GM18520 (cell line): ENCODE measurements at regions not wholly inside any gene's neighbourhood (a gene's known extent, or its start where the extent isn't known, plus 50 kb on each side); places are given as distances from the start of the nearest gene placed in this dataset.

Experiments
- ATAC-seq: cut with Tn5 transposase; IDR thresholded peaks from one replicate; pipeline ENCODE4 v1.9.1; 2021; ENCODE audit not compliant: unreplicated experiment

GRCh38 chr2:489084-489483, 188.1 kb downstream of the TMEM18 start:
- ATAC-seq, result no peak

GRCh38 chr2:487186-488079, 189.8 kb downstream of the TMEM18 start:
- no peak for ATAC-seq

DNA sequence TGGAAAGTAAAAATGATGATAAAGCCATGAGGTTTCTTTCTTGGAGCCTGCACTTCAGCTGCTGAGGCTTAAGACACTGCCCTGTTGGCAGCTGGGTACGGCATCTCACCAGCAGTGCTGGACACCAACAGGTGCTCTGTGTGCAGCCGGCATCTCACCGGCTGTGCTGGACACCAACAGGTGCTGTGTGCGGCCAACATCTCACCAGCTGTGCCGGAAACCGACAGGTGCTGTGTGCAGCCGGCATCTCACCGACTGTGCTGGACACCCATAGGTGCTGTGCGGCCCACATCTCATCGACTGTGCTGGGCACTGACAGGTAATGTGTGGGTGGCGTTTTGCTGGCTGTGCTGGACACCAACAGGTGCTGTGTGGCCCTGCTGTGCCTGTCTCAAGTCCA, 190.8 kb downstream of the TMEM18 start:
- no peak for ATAC-seq

DNA sequence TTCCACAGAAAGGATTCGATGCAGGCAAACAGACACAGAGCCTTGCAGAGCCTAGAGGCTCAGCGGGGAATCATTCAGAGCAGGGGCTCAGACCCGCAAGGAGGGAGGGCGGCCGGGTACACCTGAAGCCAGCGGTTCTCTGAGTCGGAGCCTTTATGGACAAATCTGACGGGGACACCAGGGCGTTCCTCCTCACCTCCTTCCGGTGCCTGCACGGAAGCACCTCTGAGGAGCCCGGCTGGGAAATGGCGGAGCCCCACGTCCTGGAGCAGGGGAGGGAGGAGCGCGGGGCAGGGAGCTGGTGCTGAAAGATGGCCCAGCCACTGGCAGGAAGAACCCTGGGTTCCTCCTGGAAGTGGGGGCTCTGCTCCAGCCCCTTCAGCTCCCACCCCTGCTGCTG, 193.5 kb upstream of the ALKAL2 start:
- no peak for ATAC-seq

DNA sequence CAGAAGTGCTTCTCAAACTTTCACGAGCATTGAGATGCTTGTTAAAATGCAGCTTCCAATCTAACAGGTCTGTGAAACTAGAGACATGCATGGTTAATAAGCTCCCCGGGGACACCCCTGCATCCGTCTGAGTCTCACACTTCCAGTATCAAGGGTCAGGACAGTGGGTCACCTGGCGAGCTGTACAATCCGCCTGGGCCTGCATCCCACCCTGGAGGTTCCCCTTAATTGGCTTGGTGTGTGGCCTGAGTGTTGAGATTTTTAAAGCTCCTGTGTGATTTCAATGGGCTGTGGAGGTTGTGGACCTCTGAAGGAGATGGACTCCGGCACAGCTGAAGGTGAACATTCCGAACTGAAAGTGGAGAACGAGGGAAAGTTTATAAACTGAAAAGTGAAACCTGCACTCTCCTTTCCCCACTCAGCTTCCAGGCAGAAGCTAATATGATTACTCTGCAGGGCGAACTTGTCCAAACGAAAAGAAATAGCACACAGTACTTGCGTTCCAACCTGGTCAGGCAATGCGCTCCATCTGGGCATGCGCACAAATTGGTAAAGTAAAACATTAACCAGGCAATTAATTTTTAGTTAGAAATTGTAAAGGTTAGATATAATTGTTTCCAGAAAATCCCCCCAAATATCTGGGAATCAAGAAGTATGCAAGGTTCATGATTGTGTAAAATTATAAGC, 191.7 kb upstream of the ALKAL2 start:
- no peak for ATAC-seq

GRCh38 chr2:479031-479430, 191.1 kb upstream of the ALKAL2 start:
- ATAC-seq, result no peak

DNA sequence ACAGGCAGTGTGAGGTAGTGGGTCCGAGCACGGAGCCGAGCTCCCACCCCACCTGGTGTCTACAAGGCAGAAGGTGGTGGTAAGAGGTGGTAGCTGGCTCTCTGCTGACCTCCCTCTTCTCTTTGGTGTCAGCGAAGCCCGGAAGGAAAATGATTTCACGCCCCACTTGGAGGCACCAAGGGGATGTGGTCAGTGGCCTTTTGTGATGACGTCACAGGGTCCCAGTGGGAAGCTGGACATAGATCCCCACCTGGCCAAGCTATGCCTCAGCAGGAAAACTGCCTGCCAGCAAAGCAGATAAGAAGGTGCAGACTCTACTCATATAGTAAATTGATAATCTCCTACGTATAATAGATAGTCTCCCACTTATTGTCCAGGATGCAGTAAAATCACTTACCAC, 183.7 kb upstream of the ALKAL2 start:
- no peak for ATAC-seq

- no peak for ATAC-seq
Measured at GRCh38 chr2:469514-469913, 181.6 kb upstream of the ALKAL2 start.

GRCh38 chr2:468648-469336, 180.9 kb upstream of the ALKAL2 start:
- no peak for ATAC-seq

DNA sequence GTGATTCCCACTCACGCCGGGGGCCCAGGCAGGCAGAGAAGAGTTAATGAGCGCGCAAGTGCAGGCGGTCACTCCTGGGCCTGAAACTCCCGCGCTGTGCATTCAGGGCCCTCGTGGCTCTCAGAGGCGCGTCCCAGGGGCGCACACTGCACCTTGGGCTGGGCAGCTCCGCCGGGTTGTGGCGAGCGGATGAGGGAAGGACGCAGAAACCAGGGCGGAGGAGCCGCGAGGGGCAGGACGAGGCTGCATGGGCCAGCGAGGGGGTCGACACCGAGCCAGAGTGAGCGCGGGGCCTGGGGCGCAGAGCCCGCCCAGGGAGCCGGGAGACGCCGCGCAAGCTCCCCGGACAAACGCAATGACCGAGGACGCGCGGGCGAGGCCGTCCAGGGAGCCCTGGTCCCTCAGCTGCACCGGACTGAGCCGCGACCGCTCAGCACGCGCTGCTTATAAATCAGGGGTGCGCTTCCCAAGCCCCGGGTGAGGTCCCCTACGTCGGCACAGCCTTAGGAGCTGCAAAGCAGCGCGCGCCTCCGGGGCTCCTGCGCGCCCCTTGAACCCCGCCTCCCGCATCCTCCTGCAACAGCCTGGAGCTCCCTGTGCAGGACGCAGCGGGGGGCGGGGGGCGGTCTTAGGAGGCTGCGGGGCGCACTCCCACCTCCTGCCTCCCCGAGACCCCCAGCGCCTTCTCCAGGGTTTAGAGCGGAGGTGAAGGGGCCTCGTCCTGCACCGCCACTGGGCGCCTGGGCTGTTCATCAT, 180.2 kb upstream of the ALKAL2 start:
- ATAC-seq, result no peak

DNA sequence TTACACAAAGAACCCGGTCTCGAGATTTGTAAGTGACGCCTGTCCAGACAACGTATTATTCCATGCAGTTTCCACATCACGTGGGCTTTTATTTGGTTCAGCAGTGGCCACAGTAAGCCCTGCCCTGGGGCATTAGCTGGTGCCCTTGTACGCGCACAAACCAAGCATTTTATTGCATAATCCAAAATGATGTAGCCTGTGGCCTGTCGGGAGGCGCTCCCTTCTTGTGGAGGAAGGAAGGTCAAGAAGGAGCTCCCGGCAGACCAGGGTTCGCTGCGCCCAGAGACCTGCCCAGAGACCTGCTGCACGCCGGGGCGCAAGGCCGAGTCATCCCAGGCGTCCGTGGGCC, 179.6 kb upstream of the ALKAL2 start:
- ATAC-seq, result no peak

- no peak for ATAC-seq
Measured at GRCh38 chr2:467101-467500, 179.2 kb upstream of the ALKAL2 start.

DNA sequence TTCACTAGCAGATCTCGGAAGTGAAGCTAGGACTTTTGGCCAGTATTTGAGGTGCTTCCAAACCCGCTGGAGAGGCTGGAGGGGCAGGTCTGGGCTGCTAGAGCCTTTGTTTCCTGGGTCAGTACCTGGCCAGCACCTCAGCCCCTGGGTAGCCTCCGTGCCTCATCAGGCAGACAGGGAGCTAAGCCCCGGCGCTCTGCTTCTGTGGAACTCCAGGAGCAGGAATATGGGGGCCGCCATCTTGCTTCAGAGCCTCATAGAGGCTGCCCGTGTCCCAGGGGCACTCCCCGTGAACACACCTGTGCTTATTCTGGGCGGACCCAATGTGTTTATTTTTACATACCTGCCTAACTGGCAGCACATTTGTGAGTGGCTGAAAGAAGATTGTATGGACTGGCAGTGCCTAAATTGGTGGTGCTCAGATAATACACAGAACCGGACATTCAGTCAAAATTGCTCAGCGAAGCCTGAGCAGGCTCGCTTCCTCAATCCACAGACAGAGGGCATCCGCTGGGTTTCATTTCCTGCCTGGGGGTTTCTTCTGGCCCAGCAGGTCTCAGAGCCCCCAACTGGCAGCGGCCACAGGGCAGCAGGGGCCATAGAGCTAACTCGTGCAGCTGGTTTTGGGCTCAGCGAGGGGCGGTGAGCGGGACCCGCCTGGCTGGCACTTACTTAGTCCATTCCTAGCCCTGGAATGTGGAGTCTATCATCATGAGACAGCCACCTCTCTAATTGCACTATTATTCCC, 176.8 kb upstream of the ALKAL2 start:
- no peak for ATAC-seq

DNA sequence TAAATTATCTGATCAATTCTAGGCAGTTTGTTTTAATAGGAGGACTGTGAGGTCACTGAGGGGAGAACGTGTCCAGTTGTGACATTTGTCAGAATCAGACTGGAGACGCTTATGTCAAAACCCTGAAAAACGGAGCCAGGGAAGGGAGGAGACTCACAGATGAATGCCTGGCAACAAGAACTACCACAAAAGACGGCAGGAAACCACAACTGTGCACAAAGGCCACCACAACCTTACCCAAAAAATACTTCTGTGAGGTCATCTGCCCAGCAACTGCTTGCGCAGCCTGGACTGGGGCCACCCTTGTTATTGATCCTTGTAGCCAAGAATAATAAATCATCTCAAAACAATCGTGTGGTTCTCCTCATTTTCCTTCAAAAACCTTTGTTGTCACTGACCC, 173.0 kb upstream of the ALKAL2 start:
- no peak for ATAC-seq

DNA sequence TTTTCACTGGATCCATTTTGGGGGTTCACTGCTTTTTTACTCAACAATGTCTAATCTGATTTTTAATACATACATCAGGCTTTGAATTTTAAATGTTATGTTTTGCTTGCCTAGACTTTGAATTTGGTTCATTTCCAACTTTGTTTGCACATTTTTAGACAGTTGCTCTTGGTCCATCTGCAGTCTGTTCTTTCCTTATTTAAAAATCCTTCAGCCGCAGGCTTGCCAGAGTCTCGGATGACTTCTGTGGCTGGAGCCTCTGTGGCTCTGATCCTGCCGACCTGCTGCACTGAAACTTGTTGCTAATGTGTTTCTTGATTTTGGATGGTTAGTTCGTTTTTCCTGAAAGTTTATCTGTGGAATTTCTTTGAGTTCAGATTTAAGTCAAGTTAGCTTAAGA, 172.0 kb upstream of the ALKAL2 start:
- ATAC-seq, result no peak

DNA sequence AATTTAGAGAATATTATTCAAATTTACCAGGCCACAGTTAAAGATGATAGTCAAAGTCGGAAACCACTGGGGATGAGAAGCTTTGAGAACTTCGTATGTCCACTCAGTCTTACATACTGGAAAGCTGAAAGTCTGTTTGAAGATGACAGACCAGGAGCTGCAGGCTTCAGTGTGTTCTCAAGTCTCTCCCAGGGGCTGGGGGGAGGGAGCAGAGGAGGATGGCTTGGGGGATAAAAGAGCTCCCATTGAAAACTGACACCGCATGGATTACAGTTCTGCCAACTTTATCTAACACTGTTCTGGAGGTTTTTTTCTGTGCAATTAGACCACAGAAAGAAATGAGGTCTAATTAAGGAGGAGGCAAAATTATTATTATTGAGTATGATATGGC, 170.5 kb upstream of the ALKAL2 start:
- ATAC-seq, result no peak

- ATAC-seq, result no peak
Measured at GRCh38 chr2:457792-458424, 170.0 kb upstream of the ALKAL2 start.

DNA sequence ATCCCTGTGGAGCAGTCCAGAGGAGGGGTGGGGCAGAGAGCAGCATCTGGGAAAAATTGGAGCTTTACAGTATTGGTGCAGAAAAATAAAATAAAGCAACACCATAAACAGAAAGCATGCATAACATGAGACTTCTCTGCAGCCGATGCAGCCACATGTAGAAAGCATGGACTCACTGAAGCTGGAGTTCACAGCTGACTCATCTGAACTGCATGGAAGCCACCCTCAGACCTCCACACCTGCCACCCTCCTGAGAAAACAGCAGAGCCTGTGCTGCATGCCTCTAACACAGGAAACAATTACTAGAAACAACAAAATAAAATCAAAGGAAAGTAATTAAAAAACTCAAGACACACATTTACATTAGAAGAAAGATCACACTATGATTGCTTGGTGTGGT, 169.4 kb upstream of the ALKAL2 start:
- no peak for ATAC-seq

DNA sequence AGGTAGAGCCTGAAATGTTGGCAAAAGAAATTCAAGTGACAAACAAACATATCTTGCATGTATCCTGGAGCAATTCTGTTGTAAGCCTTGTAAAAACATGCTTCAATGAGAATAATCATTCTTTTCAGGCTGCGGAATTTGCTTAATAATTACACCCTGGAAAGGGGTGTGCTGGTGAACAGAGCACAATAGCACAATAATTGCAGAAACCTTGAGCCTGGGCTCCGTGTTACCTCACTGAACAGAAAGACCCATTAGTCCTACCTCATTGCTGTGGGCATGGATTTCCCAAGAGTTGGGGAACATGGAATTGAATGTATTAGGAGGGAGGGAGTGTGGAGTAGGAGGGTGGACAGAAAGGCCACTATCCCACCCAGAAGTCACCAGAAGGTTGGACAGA, 168.0 kb upstream of the ALKAL2 start:
- ATAC-seq, result no peak

DNA sequence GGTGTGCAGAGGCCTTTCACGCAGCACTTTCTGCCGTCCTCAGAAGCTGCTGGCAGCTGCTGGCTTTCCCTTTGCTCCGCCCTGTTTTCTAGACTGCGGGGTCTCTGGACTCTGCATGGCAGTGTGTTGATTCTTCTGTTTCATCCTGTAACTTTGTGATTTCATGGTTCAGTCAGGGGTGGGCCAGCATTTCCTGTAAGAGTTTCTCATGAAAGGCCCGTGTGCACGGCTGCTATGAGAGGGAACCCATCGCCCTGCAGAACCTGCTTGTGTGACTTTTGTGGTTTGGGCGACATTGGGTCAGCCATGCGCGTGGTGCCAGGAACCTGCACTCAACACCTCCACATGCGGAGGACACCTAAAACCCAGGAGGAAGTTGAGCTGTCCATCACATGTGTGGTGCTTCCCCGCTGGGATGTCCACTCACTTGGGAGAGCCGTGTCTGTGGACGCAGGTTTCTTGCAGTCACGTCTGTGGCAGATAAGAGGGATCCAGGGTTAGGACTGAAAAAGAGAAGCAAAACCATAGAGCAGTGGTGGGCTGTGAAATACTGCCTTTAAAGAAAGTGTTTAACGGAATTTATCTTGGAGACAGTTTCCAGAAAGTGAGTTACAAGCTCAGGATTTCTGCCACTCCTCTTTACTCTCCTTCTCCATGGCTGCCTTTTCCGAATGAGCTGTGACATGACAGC, 167.3 kb upstream of the ALKAL2 start:
- ATAC-seq, result no peak
